ENCODE measurements at regions not wholly inside any gene's neighbourhood (a gene's known extent, or its start where the extent isn't known, plus 50 kb on each side); places are given as distances from the start of the nearest gene placed in this dataset.

GRCh38 chr6:84415517-84415916, 188.1 kb upstream of the CEP162 start:
- no peak for TF ChIP-seq CTCF (IDR thresholded peaks at IDR 0.05)
- no peak for TF ChIP-seq POLR2AphosphoS5 (IDR thresholded peaks at IDR 0.05)
- TF ChIP-seq POLR2A (IDR thresholded peaks at IDR 0.05) = no peak
- TF ChIP-seq EP300 (IDR thresholded peaks at IDR 0.05) = no peak

All from gastroesophageal sphincter (tissue), 3 donors.